ENCODE measurements at regions not wholly inside any gene's neighbourhood (a gene's known extent, or its start where the extent isn't known, plus 50 kb on each side); places are given as distances from the start of the nearest gene placed in this dataset.
"Not testable (repeated sequence)": the region's sequence is repeated elsewhere in the genome, so short reads cannot be mapped to it uniquely, and the experiment has no call there.

- Mint-ChIP-seq H3K36me3 (no peaks in the 10 kb centered on the region), H3K9me3 (peaks cover 5% of the 10 kb centered on the region), H3K4me3 (no peak overlapping the region), H3K27me3 (ENCODE audit: low read depth) (no peaks in the 10 kb centered on the region), H3K4me1 (peaks cover 38% of the 10 kb centered on the region), H3K27ac (no peak overlapping the region)
- POLR2A ChIA-PET = no interaction called here
- ATAC-seq (no peak), DNase-seq (ENCODE audit: low spot score) (no peak)
- CTCF ChIA-PET = no interaction called here
- no peak for TF ChIP-seq NFATC4 (CRISPR knock-in tag; IDR thresholded peaks at IDR 0.05)
- no peak for TF ChIP-seq ATF1 (CRISPR knock-in tag; IDR thresholded peaks at IDR 0.05)
- no peak for TF ChIP-seq FOXK1 (CRISPR knock-in tag; IDR thresholded peaks at IDR 0.05)
- TF ChIP-seq ZNF416 (CRISPR knock-in tag; IDR thresholded peaks at IDR 0.05) = no peak
- TF ChIP-seq CDX4 (CRISPR knock-in tag; IDR thresholded peaks at IDR 0.05; ENCODE audit: borderline replicate concordance) = no peak
- no peak for TF ChIP-seq ZNF281 (CRISPR knock-in tag; IDR thresholded peaks at IDR 0.05)
- no peak for TF ChIP-seq OVOL2 (CRISPR knock-in tag; IDR thresholded peaks at IDR 0.05; ENCODE audit: borderline replicate concordance)
- no peak for TF ChIP-seq KAT7 (CRISPR knock-in tag; IDR thresholded peaks at IDR 0.05; ENCODE audit: borderline replicate concordance)
- no peak for TF ChIP-seq SMAD3 (CRISPR knock-in tag; IDR thresholded peaks at IDR 0.05; ENCODE audit: borderline replicate concordance)
These were observed 66.2 kb upstream of the TSC22D2 start for GRCh38 chr3:150341891-150342290.

- H3K9me3 Mint-ChIP-seq; DNase-seq (ENCODE audit: low spot score); H3K4me3 Mint-ChIP-seq; ATAC-seq; H3K27me3 Mint-ChIP-seq (ENCODE audit: low read depth); POLR2A ChIA-PET; H3K27ac Mint-ChIP-seq; H3K36me3 Mint-ChIP-seq: not testable (repeated sequence)
- H3K4me1 Mint-ChIP-seq = peaks cover 29% of the 10 kb centered on the region
- TF ChIP-seq ZNF121 (CRISPR knock-in tag; IDR thresholded peaks at IDR 0.05) = peak; percentile 67; the same call in 1 of the 2 replicates
- CTCF ChIA-PET = interaction anchor here (1.1 kb wide), 1 partner anchor 32 kb away, joined by 4 read pairs; no protein-coding TSS in a partner anchor
These were observed 71.7 kb upstream of the TSC22D2 start for GRCh38 chr3:150336363-150336762.

- peaks cover 8% of the 10 kb centered on the region for H3K9me3 Mint-ChIP-seq
- no peaks in the 10 kb centered on the region for H3K27me3 Mint-ChIP-seq (ENCODE audit: low read depth)
- H3K36me3 Mint-ChIP-seq = 0 out of 2 replicates have a peak, but pooled peaks cover 3% of the 10 kb centered on the region
- TF ChIP-seq SP1 (CRISPR knock-in tag; conservative IDR thresholded peaks at IDR 0.05) (no peak), ZNF396 (CRISPR knock-in tag; IDR thresholded peaks at IDR 0.05; ENCODE audit: borderline replicate concordance) (no peak), ZNF317 (CRISPR knock-in tag; IDR thresholded peaks at IDR 0.05; ENCODE audit: borderline replicate concordance, low read depth) (no peak), ZNF425 (CRISPR knock-in tag; conservative IDR thresholded peaks at IDR 0.05) (no peak), RELA (CRISPR knock-in tag; IDR thresholded peaks at IDR 0.05; ENCODE audit: borderline replicate concordance) (no peak), E2F4 (CRISPR knock-in tag; IDR thresholded peaks at IDR 0.05; ENCODE audit: borderline replicate concordance, low read depth) (no peak), HMGA2 (CRISPR knock-in tag; IDR thresholded peaks at IDR 0.05) (no peak), ZNF423 (CRISPR knock-in tag; IDR thresholded peaks at IDR 0.05) (no peak), ATF3 (CRISPR knock-in tag; conservative IDR thresholded peaks at IDR 0.05) (no peak), MAX (CRISPR knock-in tag; IDR thresholded peaks at IDR 0.05) (no peak), NFE2L1 (CRISPR knock-in tag; IDR thresholded peaks at IDR 0.05) (no peak), ZBTB21 (CRISPR knock-in tag; IDR thresholded peaks at IDR 0.05; ENCODE audit: borderline replicate concordance) (no peak), ZNF121 (CRISPR knock-in tag; IDR thresholded peaks at IDR 0.05) (no peak), CDX4 (CRISPR knock-in tag; IDR thresholded peaks at IDR 0.05; ENCODE audit: borderline replicate concordance) (no peak), EMX1 (CRISPR knock-in tag; IDR thresholded peaks at IDR 0.05) (no peak), CREM (CRISPR knock-in tag; IDR thresholded peaks at IDR 0.05) (no peak), CREB1 (CRISPR knock-in tag; IDR thresholded peaks at IDR 0.05) (no peak), NFYB (CRISPR knock-in tag; conservative IDR thresholded peaks at IDR 0.05; ENCODE audit: low read depth) (no peak)
- ATAC-seq (peak; percentile 79), DNase-seq (ENCODE audit: low spot score) (no peak)
- peak overlapping the region; percentile 37 for H3K27ac Mint-ChIP-seq
- ChIA-PET POLR2A (no interaction called here), CTCF (interaction anchor here (1.1 kb wide), 1 partner anchor 32 kb away, joined by 4 read pairs; no protein-coding TSS in a partner anchor)
- peaks cover 29% of the 10 kb centered on the region for H3K4me1 Mint-ChIP-seq
- no peak overlapping the region for H3K4me3 Mint-ChIP-seq
These were observed 72.5 kb upstream of the TSC22D2 start for GRCh38 chr3:150335631-150336030.
